ENCODE measurements at regions not wholly inside any gene's neighbourhood (a gene's known extent, or its start where the extent isn't known, plus 50 kb on each side); places are given as distances from the start of the nearest gene placed in this dataset.

GRCh38 chr2:195606179-195606578 lies 50.8 kb upstream of the SLC39A10 start:
- no peak for DNase-seq

DNA sequence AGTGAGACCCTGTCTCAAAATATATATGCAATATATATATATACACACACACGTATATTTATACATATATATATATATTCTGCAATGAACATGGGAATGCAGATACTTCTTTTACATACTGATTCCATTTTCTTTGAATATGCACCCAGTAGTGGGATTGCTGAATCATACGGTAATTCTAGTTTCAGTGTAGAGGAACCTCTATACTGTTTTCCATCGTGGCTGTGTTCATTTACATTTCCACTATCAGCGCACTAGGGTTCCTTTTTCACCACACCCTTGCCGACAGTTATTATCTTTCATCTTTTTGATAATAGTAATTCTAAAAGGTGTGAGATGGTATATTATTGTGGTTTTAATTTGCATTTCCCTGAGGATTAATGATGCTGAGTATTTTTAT lies 52.3 kb upstream of the SLC39A10 start:
- DNase-seq: no peak

- no peak for DNase-seq
Observed at GRCh38 chr2:195603998-195604397, 53.0 kb upstream of the SLC39A10 start.

- no peak for DNase-seq
Observed at GRCh38 chr2:195603408-195603807, 53.6 kb upstream of the SLC39A10 start.

DNA sequence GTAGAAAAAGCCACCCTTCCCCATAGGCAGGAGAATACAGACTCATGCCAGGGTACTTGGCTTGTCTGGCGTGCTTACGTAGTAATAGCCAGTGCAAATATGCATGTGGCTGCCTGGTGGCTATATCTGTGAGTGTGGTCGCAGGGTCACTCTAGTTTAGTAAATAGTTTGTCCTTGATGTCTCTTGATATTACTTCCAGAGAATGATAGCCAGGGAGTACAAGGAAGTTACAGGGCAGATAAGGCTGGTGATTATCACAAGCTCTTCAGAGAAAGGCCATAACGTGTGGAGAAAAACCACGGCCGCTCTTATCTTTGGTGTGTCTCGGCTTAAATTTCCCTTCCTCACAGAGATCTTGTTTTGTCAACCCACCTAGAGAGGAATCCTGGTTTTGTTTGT lies 54.3 kb upstream of the SLC39A10 start:
- no peak for DNase-seq

DNA sequence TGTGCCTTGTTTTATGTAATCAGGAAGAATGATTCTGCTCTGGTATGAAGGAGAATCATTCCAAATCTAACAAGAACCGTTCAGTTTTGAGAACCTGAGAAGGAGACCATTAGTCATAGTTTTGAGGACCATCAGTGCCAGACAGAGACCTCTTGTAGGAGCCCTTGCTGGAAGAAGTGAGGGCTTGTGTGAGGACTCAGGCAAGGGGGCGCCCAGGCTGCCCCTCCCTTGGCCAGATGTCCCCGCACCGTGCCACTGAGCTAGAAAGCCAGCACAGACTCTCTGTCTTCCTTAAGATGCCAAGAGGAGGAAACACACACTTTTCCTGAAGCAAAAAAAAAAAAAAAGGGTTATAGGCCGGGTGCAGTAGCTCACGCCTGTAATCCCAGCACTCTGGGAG lies 55.7 kb upstream of the SLC39A10 start:
- DNase-seq: no peak

DNA sequence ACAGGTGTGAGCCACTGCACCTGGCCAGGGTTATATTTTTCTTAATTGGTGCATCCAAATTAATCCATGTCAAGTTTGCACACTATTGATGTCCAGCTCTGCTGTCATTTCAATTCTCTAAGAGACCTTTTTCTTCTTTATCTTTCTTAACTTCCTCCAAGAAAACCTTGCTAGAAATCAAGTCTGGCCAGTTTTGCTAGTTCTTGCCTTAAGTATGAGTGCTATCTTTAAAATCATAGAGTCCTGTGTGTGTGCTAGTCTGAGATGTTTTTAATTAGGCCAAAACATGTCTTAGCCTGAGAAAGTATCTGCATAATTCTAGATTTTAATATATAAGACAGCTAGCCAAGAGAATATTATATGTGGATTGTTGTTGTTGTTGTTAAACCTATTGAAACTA lies 56.2 kb upstream of the SLC39A10 start:
- DNase-seq: no peak

DNA sequence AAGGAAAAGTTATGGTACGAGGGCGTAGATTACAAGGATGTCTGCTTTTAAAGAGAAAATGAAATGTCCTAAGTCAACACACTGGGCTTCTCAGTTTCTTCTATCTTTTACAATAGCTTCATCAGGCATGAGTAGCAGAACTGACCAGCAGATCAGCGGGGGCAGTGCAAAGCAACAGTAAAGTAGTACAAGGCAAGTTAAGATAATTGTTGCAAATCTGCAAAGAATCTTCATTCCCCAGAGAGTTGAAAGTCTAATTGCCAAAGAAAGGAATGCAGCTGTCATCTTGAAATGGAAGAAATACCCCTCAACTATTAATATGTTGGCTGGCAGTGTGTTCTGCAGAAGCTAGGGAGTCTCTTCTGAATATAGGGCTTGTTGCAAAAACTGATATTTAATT lies 60.2 kb upstream of the SLC39A10 start:
- DNase-seq: no peak

DNA sequence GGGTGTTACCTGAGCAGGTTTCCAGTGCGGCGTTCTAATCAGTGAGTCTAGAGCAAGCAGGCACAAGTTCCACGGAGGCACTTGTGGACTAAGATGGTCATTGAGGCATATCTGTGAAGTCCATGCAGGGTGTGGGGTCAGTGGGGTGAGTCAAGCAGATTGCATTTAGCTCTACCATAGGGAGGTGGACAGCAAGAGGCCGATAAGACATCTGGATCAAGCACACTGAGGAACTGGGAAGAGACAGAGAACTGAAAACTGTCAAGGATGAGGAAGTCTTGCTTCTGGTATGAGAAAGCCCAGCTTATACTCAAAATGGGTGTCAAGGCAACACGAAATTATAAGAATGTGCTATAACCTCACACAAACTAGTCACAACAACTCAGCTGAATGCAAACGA lies 61.2 kb upstream of the SLC39A10 start:
- DNase-seq: no peak

- no peak for DNase-seq
Observed at GRCh38 chr2:195594919-195595694, 61.9 kb upstream of the SLC39A10 start.

- DNase-seq: no peak
Observed at GRCh38 chr2:195594248-195594647, 62.8 kb upstream of the SLC39A10 start.

- DNase-seq: no peak
Observed at GRCh38 chr2:195592105-195592504, 64.9 kb upstream of the SLC39A10 start.

- no peak for DNase-seq
Observed at GRCh38 chr2:195590861-195591205, 66.2 kb upstream of the SLC39A10 start.

DNA sequence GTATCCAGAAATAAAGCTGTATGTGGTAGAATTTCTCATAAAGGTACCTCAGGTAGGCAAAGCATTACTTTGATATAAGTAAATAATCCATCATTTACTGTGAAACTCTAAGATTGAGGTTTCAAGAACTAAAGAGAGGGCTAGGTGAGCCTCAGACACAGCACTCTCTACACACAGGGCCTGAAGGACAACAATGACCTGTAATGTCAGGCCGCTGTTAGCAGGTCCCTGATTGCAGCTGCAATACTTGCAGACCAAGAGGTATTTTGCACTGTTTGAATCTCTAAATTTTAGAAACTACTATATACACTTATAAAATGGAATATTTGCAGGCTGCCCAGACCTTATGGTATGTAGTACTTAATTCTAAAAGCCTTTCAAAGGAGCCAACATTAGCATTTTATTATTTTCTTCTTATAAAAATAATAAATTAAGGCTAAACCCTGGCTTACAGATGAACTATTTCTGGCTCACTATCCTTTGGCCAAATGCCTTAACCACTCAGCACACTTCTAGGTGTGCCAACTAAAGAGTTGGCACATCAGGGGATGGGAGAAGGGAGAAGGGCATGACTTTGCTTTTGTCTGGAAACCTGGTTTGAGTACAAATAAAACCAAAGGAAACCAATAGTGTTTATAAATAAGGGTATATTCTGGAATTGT lies 66.7 kb upstream of the SLC39A10 start:
- DNase-seq: no peak

- no peak for DNase-seq
Observed at GRCh38 chr2:195587966-195588365, 69.1 kb upstream of the SLC39A10 start.

- no peak for DNase-seq
Observed at GRCh38 chr2:195586062-195586714, 70.8 kb upstream of the SLC39A10 start.

DNA sequence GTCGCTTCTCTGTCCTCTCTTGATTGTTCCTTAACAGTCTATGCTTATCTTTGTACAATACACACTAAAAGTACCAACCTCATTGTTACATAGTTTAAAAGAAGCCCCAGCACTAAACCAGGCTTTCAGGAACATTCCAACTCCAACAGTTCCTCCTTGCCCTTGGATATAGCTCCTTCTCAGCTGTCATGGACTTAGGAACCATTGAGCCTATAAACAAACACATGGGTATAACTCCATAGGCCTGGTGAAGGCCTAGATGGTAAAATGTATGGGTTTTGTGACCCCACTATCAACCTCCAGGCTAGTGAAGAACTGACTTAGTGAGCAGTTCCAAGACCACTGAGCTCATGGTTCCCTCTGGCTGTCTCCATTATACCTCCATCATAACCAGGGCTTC lies 74.8 kb upstream of the SLC39A10 start:
- no peak for DNase-seq

DNA sequence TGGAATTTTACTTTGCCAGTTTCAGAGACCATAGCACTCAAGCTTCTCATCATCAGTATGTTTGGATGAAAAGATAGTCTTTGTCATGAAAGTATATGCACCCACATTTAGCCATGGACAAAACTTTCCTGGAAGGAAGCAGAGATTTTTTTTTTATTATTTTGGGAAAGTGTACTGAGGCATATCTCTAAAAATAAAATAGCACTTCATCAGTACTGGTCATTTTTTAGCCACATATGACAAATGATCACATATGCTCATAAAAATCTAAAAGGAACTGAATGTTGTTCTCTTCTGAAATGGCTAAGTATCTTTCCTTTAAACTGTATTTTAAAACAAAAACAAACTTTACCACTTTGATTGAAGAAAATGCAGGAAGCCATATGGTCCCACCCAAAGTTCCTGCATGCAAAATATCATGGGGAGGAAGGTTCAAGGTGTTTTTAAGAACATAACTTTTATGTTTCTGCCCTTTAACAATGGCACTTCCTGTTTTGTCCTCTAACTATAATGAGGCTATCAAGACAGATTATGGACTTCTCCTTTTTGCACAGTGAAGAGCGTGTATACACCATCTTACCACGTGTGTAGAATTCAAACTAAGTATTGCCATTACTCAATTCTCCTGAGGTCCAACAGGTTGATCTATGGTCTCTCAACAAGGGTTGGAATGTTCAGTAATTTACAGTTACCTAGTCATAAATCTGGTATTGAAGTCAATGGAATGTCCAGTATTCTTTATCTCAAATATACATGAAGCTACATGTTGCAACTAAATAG lies 77.1 kb upstream of the SLC39A10 start:
- DNase-seq: no peak

GRCh38 chr2:195575879-195576401 lies 81.1 kb upstream of the SLC39A10 start:
- DNase-seq: peak; percentile 60

- no peak for DNase-seq
Observed at GRCh38 chr2:195575016-195575415, 82.0 kb upstream of the SLC39A10 start.

DNA sequence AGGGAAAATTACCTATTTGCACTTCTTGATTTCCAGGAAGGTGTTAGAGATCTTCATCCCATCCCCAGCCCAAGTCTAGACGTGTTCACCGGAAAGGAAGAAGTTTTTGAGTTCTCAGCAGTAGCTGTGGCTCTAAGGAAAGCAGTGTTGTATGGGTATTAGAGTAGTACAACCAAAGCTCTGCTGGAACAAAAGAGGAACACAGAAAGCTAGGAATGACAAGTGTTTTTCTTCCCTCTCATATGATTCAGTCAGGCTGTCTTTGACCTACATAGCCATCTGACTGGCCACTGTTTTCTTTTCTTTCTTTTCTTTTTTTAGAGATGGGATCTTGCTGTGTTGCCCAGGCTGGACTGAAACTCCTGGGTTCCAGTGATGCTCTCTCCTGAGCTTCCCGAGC lies 82.7 kb upstream of the SLC39A10 start:
- no peak for DNase-seq

DNA sequence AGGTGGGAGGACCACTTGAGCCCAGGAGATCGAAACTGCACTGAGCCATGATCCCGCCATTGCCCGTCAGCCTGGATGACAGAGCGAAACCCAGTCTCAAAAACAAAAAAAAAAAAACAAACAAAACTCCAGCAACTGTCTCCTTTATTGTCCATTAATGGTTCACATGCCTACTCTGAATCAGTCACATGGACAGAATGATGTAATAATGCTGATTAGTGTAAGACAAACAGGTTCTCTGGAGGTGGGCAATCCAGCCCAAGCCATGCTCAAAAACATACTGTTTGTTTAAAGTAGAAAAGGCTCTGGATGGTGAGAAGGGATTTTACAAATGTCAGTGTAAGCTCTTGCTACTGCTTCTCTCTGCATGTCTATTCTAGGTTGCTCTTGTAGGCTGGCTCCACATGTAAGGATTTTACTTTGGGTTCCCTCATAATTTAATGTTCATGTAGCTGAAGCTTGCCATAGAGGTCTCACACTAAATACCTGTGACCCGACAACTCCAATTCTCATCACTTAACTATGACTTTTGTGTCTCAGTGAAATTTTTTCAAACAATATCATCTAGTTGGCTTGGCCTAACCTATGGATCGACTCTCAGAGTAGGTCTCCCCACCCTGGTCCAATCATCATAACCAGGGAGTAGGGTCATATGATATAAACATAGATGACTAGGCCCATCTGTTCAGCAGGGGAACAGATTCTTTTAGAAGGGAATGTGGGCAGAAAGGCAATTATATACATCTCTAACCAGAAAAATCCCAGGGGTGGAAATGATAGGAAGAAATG lies 83.9 kb upstream of the SLC39A10 start:
- no peak for DNase-seq

All from amniotic stem cell (primary cell).